Middle frontal gyrus (tissue), 1 donor: ENCODE measurements at regions not wholly inside any gene's neighbourhood (a gene's known extent, or its start where the extent isn't known, plus 50 kb on each side); places are given as distances from the start of the nearest gene placed in this dataset.

Source experiments
- DNase-seq: peaks from one replicate; pipeline ENCODE4 v3.0.0-alpha.2; 2015; ENCODE audit warnings: low spot score; ENCODE audit errors: extremely low spot score

GRCh38 chr3:132900481-132900880 lies 137.7 kb upstream of the TMEM108 start:
- DNase-seq, result no peak

- DNase-seq, result no peak
Observed at GRCh38 chr3:132898141-132898540, 140.1 kb upstream of the TMEM108 start.

- DNase-seq, result no peak
Observed at GRCh38 chr3:132892956-132893355, 145.2 kb upstream of the TMEM108 start.

GRCh38 chr3:132881756-132882409 lies 156.3 kb upstream of the TMEM108 start:
- DNase-seq, result no peak

GRCh38 chr3:132880986-132881385 lies 157.2 kb upstream of the TMEM108 start:
- DNase-seq, result no peak

GRCh38 chr3:132879656-132880055 lies 157.4 kb upstream of the NPHP3 start:
- no peak for DNase-seq

- no peak for DNase-seq
Observed at GRCh38 chr3:132874701-132875100, 152.5 kb upstream of the NPHP3 start.

GRCh38 chr3:132872711-132873110 lies 150.5 kb upstream of the NPHP3 start:
- DNase-seq, result no peak

GRCh38 chr3:132871956-132872355 lies 149.7 kb upstream of the NPHP3 start:
- no peak for DNase-seq

- DNase-seq, result no peak
Observed at GRCh38 chr3:132870541-132870940, 148.3 kb upstream of the NPHP3 start.

- DNase-seq, result no peak
Observed at GRCh38 chr3:132867956-132868355, 145.7 kb upstream of the NPHP3 start.

GRCh38 chr3:132867526-132867925 lies 145.3 kb upstream of the NPHP3 start:
- DNase-seq, result no peak

GRCh38 chr3:132857317-132857716 lies 135.1 kb upstream of the NPHP3 start:
- no peak for DNase-seq

GRCh38 chr3:132854856-132855535 lies 132.8 kb upstream of the NPHP3 start:
- DNase-seq, result no peak

GRCh38 chr3:132847849-132848625 lies 125.8 kb upstream of the NPHP3 start:
- no peak for DNase-seq

- no peak for DNase-seq
Observed at GRCh38 chr3:132843851-132844553, 121.8 kb upstream of the NPHP3 start.

GRCh38 chr3:132843349-132843748 lies 121.1 kb upstream of the NPHP3 start:
- no peak for DNase-seq

- no peak for DNase-seq
Observed at GRCh38 chr3:132841621-132842020, 119.4 kb upstream of the NPHP3 start.

- no peak for DNase-seq
Observed at GRCh38 chr3:132840201-132840700, 118.0 kb upstream of the NPHP3 start.

- no peak for DNase-seq
Observed at GRCh38 chr3:132838477-132838876, 116.3 kb upstream of the NPHP3 start.

GRCh38 chr3:132837615-132838014 lies 115.4 kb upstream of the NPHP3 start:
- no peak for DNase-seq

GRCh38 chr3:132834356-132834755 lies 112.1 kb upstream of the NPHP3 start:
- DNase-seq, result no peak
